ENCODE measurements at regions not wholly inside any gene's neighbourhood (a gene's known extent, or its start where the extent isn't known, plus 50 kb on each side); places are given as distances from the start of the nearest gene placed in this dataset.
"Not testable (repeated sequence)": the region's sequence is repeated elsewhere in the genome, so short reads cannot be mapped to it uniquely, and the experiment has no call there.

GRCh38 chrX:125153621-125154020, 166.1 kb upstream of the TEX13C start:
- peak overlapping the region; percentile 26; the same call in 1 of the 2 replicates for H3K4me3 ChIP-seq (ENCODE audit: low read depth, low read length)
- no peak for TF ChIP-seq CTCF (IDR thresholded peaks at IDR 0.05; ENCODE audit: low read depth, low read length)

GRCh38 chrX:125154288-125155257, 165.1 kb upstream of the TEX13C start:
- H3K4me3 ChIP-seq (ENCODE audit: low read depth, low read length) = not testable (repeated sequence)

- not testable (repeated sequence) for H3K4me3 ChIP-seq (ENCODE audit: low read depth, low read length)
These were observed 164.2 kb upstream of the TEX13C start for GRCh38 chrX:125155296-125156033.

- H3K4me3 ChIP-seq (ENCODE audit: low read depth, low read length) = no peak overlapping the region
- TF ChIP-seq CTCF (IDR thresholded peaks at IDR 0.05; ENCODE audit: low read depth, low read length) = no peak
These were observed 149.2 kb upstream of the TEX13C start for GRCh38 chrX:125170459-125170858.

GRCh38 chrX:125172531-125172930, 147.1 kb upstream of the TEX13C start:
- TF ChIP-seq CTCF (IDR thresholded peaks at IDR 0.05; ENCODE audit: low read depth, low read length) = no peak
- no peak overlapping the region for H3K4me3 ChIP-seq (ENCODE audit: low read depth, low read length)

GRCh38 chrX:125175991-125176584, 143.6 kb upstream of the TEX13C start:
- H3K4me3 ChIP-seq (ENCODE audit: low read depth, low read length) = no peak overlapping the region
- no peak for TF ChIP-seq CTCF (IDR thresholded peaks at IDR 0.05; ENCODE audit: low read depth, low read length)

GRCh38 chrX:125193921-125194320, 125.8 kb upstream of the TEX13C start:
- TF ChIP-seq CTCF (IDR thresholded peaks at IDR 0.05; ENCODE audit: low read depth, low read length) = no peak
- no peak overlapping the region for H3K4me3 ChIP-seq (ENCODE audit: low read depth, low read length)

GRCh38 chrX:125198546-125198945, 121.1 kb upstream of the TEX13C start:
- TF ChIP-seq CTCF (IDR thresholded peaks at IDR 0.05; ENCODE audit: low read depth, low read length) = no peak
- H3K4me3 ChIP-seq (ENCODE audit: low read depth, low read length) = no peak overlapping the region
